ENCODE measurements at regions not wholly inside any gene's neighbourhood (a gene's known extent, or its start where the extent isn't known, plus 50 kb on each side); places are given as distances from the start of the nearest gene placed in this dataset.

DNA sequence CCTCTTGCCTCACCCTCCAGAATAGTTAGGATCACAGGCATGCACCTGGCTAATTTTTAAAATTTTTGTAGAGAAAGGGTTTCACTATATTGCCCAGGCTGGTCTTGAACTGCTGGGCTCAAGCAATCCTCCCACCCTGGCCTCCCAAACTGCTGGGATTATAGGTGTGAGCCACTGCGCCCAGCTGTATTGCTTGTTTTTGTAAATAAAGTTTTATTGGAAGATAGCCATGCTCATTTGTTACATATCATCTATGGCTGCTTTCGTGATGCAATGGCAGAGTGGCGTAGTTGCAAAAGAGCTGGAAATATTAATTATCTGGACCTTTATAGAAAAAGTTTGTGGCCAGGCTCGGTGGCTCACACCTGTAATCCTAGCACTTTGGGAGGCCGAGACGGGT, 109.4 kb upstream of the SPRED2 start:
- no peaks in the 10 kb centered on the region for H3K36me3 ChIP-seq (ENCODE audit: insufficient read depth, low read length)
- no peak overlapping the region for H3K9ac ChIP-seq (ENCODE audit: low read depth, low read length)
- TF ChIP-seq EZH2 (IDR thresholded peaks at IDR 0.05; ENCODE audit: borderline replicate concordance, low read depth, low read length, severe bottlenecking) = no peak
- TF ChIP-seq, protein P1, sequence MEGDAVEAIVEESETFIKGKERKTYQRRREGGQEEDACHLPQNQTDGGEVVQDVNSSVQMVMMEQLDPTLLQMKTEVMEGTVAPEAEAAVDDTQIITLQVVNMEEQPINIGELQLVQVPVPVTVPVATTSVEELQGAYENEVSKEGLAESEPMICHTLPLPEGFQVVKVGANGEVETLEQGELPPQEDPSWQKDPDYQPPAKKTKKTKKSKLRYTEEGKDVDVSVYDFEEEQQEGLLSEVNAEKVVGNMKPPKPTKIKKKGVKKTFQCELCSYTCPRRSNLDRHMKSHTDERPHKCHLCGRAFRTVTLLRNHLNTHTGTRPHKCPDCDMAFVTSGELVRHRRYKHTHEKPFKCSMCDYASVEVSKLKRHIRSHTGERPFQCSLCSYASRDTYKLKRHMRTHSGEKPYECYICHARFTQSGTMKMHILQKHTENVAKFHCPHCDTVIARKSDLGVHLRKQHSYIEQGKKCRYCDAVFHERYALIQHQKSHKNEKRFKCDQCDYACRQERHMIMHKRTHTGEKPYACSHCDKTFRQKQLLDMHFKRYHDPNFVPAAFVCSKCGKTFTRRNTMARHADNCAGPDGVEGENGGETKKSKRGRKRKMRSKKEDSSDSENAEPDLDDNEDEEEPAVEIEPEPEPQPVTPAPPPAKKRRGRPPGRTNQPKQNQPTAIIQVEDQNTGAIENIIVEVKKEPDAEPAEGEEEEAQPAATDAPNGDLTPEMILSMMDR (IDR thresholded peaks at IDR 0.05; ENCODE audit: borderline replicate concordance, extremely low read depth, low read length, poor library complexity, severe bottlenecking) = no peak
- no peak for ATAC-seq (ENCODE audit: insufficient read depth, low read depth)
- no peak overlapping the region for H2AFZ ChIP-seq (ENCODE audit: low read depth, low read length)
- H3K27ac ChIP-seq (ENCODE audit: low read length) = no peak overlapping the region
- H3K4me2 ChIP-seq (ENCODE audit: insufficient read depth, low read length) = no peak overlapping the region
- no peak overlapping the region for H3K4me3 ChIP-seq (ENCODE audit: low read depth in 1 of 2, low read length in 2 of 2)
- DNase-seq = no peak
- H3K79me2 ChIP-seq (ENCODE audit: insufficient read depth, low read length) = no peaks in the 10 kb centered on the region
- H4K20me1 ChIP-seq (ENCODE audit: insufficient read depth, low read length) = no peaks in the 10 kb centered on the region
- H3K9me3 ChIP-seq (ENCODE audit: insufficient read depth, low read length, severe bottlenecking) = no peaks in the 10 kb centered on the region
- H3K27me3 ChIP-seq (ENCODE audit: insufficient read depth, low read length, poor library complexity) = no peaks in the 10 kb centered on the region
- H3K4me1 ChIP-seq (ENCODE audit: insufficient read depth, low read length) = no peaks in the 10 kb centered on the region

DNA sequence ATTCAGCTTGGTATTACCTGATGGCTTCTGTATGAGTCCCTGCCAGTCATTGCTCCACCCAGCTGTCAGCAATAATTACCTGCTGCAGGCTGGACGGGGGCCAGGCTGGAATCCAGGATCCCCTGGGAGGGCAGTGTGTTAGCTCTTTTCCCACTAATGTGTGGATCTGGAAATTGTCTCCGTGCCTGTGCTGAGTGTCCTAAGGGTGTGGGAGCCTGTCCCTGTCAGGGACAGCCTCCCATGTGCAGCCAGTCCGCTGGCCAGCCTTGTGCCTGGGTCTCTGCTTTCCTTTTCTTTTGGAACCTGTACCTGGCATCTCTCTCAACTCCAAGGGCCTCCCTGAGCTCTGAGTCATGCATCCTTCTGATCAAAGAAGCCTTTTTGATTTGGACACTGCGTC, 107.2 kb upstream of the SPRED2 start:
- no peaks in the 10 kb centered on the region for H3K27me3 ChIP-seq (ENCODE audit: insufficient read depth, low read length, poor library complexity)
- no peaks in the 10 kb centered on the region for H3K36me3 ChIP-seq (ENCODE audit: insufficient read depth, low read length)
- no peaks in the 10 kb centered on the region for H4K20me1 ChIP-seq (ENCODE audit: insufficient read depth, low read length)
- no peak for ATAC-seq (ENCODE audit: insufficient read depth, low read depth)
- no peak overlapping the region for H3K4me2 ChIP-seq (ENCODE audit: insufficient read depth, low read length)
- no peak overlapping the region for H3K4me3 ChIP-seq (ENCODE audit: low read depth in 1 of 2, low read length in 2 of 2)
- no peaks in the 10 kb centered on the region for H3K4me1 ChIP-seq (ENCODE audit: insufficient read depth, low read length)
- no peak for DNase-seq
- TF ChIP-seq, protein P1 (IDR thresholded peaks at IDR 0.05; ENCODE audit: borderline replicate concordance, extremely low read depth, low read length, poor library complexity, severe bottlenecking) = no peak
- no peak for TF ChIP-seq EZH2 (IDR thresholded peaks at IDR 0.05; ENCODE audit: borderline replicate concordance, low read depth, low read length, severe bottlenecking)
- no peak overlapping the region for H3K9ac ChIP-seq (ENCODE audit: low read depth, low read length)
- no peaks in the 10 kb centered on the region for H3K79me2 ChIP-seq (ENCODE audit: insufficient read depth, low read length)
- no peaks in the 10 kb centered on the region for H3K9me3 ChIP-seq (ENCODE audit: insufficient read depth, low read length, severe bottlenecking)
- no peak overlapping the region for H2AFZ ChIP-seq (ENCODE audit: low read depth, low read length)
- H3K27ac ChIP-seq (ENCODE audit: low read length) = no peak overlapping the region

DNA sequence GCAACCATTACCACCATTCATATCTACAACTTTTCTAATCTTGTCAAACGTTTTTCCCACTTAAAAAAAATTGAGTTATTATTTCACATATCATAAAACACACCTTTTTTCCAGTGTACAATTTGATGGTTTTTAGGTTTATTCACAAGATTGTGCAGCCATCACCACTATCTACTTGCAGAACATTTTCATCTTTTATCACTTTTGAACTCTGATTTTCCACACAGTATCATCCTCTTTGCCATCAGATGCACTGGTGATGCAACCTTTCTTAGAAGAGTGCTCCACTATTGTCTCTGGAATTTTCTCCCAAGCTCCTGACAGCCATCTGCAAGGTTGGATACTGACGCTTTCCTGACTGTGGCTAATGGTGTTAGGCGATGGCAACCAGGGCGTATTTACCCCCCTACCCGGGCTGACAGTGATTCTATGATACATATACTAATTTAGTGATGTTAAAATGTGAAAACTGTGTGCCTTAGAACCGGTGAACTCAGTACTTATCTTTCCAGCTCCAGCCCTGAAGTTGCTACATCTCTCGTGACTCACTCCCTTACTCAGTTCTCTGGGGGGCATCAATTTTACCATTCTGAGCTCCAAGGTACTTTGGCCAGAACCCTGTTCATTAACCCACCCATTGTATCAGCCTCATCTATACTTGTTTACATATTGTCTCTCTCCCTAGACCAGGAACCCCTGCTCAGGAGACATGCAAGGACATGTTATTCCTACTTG, 105.4 kb upstream of the SPRED2 start:
- DNase-seq = no peak
- no peaks in the 10 kb centered on the region for H4K20me1 ChIP-seq (ENCODE audit: insufficient read depth, low read length)
- H2AFZ ChIP-seq (ENCODE audit: low read depth, low read length) = no peak overlapping the region
- H3K27me3 ChIP-seq (ENCODE audit: insufficient read depth, low read length, poor library complexity) = no peaks in the 10 kb centered on the region
- no peak overlapping the region for H3K9ac ChIP-seq (ENCODE audit: low read depth, low read length)
- no peaks in the 10 kb centered on the region for H3K79me2 ChIP-seq (ENCODE audit: insufficient read depth, low read length)
- no peaks in the 10 kb centered on the region for H3K9me3 ChIP-seq (ENCODE audit: insufficient read depth, low read length, severe bottlenecking)
- H3K4me2 ChIP-seq (ENCODE audit: insufficient read depth, low read length) = no peak overlapping the region
- no peak for ATAC-seq (ENCODE audit: insufficient read depth, low read depth)
- no peak for TF ChIP-seq EZH2 (IDR thresholded peaks at IDR 0.05; ENCODE audit: borderline replicate concordance, low read depth, low read length, severe bottlenecking)
- TF ChIP-seq, protein P1 (IDR thresholded peaks at IDR 0.05; ENCODE audit: borderline replicate concordance, extremely low read depth, low read length, poor library complexity, severe bottlenecking) = no peak
- no peaks in the 10 kb centered on the region for H3K4me1 ChIP-seq (ENCODE audit: insufficient read depth, low read length)
- H3K4me3 ChIP-seq (ENCODE audit: low read depth in 1 of 2, low read length in 2 of 2) = no peak overlapping the region
- no peaks in the 10 kb centered on the region for H3K36me3 ChIP-seq (ENCODE audit: insufficient read depth, low read length)
- no peak overlapping the region for H3K27ac ChIP-seq (ENCODE audit: low read length)
